GM12892 (cell line): ENCODE measurements at regions not wholly inside any gene's neighbourhood (a gene's known extent, or its start where the extent isn't known, plus 50 kb on each side); places are given as distances from the start of the nearest gene placed in this dataset.

Experiments used
- POLR2A ChIP-seq: IDR thresholded peaks from 2 replicates; pipeline ENCODE4 v1.6.1; 2011; ENCODE audit warnings: low read depth, low read length, control low read depth
- POLR2AphosphoS5 ChIP-seq: IDR thresholded peaks from 2 replicates; pipeline ENCODE4 v1.6.1; 2011; ENCODE audit warnings: low read depth, low read length, control low read depth
- TAF1 ChIP-seq: IDR thresholded peaks from 2 replicates; pipeline ENCODE4 v1.6.1; 2011; ENCODE audit warnings: low read depth, mild to moderate bottlenecking, control low read depth, low read length, borderline replicate concordance

DNA sequence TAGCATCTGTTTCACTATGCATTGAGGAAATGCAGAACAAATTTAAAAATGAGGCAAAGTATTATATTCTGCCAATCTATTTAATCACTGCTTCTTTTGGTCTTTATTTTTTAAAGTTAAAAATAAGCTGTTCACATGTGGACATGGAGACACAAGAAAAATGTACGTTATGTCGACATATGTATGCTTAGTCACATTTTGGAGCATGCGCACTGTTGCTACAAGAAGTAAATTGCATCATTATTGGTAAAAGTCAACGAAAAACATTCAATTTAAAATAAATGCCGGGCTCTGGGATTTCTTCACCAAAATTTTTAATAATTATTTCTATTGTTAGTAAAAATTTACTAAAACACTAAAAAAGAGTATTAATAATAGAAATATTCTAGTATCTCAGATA is 876.3 kb upstream of the CTNND2 start:
- TF ChIP-seq POLR2AphosphoS5, result no peak
- TF ChIP-seq POLR2A, result no peak
- TF ChIP-seq TAF1, result no peak
